NB4 (cell line): ENCODE measurements at regions not wholly inside any gene's neighbourhood (a gene's known extent, or its start where the extent isn't known, plus 50 kb on each side); places are given as distances from the start of the nearest gene placed in this dataset.

Experiments
- DNase-seq: peaks from one replicate; pipeline ENCODE4 v3.0.0; 2010; ENCODE audit warnings: low read depth
- H3K4me3 ChIP-seq: one replicate; pipeline ENCODE4 v1.5.1; 2011; ENCODE audit warnings: mild to moderate bottlenecking, low read depth, low read length, moderate library complexity
- MYC ChIP-seq: IDR thresholded peaks from 2 replicates; pipeline ENCODE4 v1.6.1; 2011; ENCODE audit warnings: low read depth, low read length
- POLR2A ChIP-seq: IDR thresholded peaks from 2 replicates; pipeline ENCODE4 v1.6.1; 2011; ENCODE audit warnings: mild to moderate bottlenecking; ENCODE audit not compliant: insufficient read length; ENCODE audit errors: extremely low read depth
- TF ChIP-seq, protein P1 (sequence below): IDR thresholded peaks from 2 replicates; pipeline ENCODE4 v1.6.1; 2011; ENCODE audit warnings: low read depth, low read length
- TF ChIP-seq, protein P2 (sequence below): IDR thresholded peaks from one replicate; pipeline ENCODE4 v1.5.1; 2012; ENCODE audit warnings: low read depth, low read length

DNA sequence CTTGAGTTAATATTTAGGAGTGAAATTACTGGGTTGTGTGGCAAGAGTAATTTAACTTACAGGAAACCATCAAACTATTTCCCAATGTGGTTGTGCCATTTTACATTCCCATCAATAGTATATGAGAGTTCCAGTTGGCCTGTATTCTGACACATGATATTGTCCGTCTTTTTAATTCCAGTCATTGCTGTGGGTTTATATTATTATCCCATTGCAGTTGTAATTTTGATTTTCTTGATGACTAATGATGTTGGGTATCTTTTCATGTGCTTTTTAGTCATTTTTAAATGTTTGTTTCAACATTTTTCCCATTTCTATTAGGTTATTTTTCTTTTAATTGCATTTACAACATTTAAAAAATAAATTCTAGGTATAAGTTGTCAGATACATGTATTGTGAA, 614.0 kb downstream of the UTRN start:
- no peak for DNase-seq
- H3K4me3 ChIP-seq = no peak overlapping the region
- no peak for TF ChIP-seq MYC
- TF ChIP-seq, protein P1, sequence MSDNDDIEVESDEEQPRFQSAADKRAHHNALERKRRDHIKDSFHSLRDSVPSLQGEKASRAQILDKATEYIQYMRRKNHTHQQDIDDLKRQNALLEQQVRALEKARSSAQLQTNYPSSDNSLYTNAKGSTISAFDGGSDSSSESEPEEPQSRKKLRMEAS = no peak

DNA sequence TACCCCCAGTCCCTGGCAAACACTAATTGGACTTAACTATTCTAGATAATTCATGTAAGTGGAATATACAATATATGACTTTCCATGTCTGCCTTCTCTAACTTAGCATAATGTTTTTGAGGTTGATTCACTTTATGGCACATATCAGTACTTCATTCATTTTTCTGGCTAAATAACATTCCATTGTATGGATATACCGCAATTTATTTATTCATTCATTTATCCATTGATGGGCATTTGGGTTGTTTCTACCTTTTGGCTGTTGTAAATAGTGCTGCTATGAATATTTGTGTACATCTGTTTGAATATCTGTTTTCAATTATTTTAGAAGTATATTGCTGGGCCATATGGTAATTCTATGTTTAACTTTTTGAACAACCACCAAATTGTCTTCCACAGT, 616.3 kb downstream of the UTRN start:
- H3K4me3 ChIP-seq = no peak overlapping the region
- no peak for DNase-seq
- TF ChIP-seq, protein P2, sequence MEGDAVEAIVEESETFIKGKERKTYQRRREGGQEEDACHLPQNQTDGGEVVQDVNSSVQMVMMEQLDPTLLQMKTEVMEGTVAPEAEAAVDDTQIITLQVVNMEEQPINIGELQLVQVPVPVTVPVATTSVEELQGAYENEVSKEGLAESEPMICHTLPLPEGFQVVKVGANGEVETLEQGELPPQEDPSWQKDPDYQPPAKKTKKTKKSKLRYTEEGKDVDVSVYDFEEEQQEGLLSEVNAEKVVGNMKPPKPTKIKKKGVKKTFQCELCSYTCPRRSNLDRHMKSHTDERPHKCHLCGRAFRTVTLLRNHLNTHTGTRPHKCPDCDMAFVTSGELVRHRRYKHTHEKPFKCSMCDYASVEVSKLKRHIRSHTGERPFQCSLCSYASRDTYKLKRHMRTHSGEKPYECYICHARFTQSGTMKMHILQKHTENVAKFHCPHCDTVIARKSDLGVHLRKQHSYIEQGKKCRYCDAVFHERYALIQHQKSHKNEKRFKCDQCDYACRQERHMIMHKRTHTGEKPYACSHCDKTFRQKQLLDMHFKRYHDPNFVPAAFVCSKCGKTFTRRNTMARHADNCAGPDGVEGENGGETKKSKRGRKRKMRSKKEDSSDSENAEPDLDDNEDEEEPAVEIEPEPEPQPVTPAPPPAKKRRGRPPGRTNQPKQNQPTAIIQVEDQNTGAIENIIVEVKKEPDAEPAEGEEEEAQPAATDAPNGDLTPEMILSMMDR = no peak
- TF ChIP-seq POLR2A = no peak
- TF ChIP-seq, protein P1 = no peak

DNA sequence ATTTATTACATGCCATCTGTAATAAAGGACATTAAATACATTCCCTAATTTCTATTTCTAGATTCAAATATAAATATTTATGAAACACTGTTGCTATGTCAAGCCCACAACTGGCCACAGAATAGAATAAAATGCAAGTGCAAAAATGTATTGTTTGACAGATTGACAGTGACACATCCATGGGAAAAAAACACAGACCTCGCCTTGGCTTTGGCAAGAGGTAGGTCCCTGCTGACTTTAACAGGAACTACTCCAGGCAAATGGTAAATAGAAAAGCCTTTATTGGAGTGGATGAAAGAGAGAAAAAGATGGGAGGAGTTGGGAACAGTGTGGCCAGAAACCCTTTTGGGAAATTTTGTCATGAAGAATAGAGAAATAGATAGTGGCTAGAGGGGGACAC, 622.9 kb downstream of the UTRN start:
- no peak for DNase-seq
- TF ChIP-seq MYC (no peak), POLR2A (no peak)
- TF ChIP-seq, protein P2 = no peak
- TF ChIP-seq, protein P1 = no peak

DNA sequence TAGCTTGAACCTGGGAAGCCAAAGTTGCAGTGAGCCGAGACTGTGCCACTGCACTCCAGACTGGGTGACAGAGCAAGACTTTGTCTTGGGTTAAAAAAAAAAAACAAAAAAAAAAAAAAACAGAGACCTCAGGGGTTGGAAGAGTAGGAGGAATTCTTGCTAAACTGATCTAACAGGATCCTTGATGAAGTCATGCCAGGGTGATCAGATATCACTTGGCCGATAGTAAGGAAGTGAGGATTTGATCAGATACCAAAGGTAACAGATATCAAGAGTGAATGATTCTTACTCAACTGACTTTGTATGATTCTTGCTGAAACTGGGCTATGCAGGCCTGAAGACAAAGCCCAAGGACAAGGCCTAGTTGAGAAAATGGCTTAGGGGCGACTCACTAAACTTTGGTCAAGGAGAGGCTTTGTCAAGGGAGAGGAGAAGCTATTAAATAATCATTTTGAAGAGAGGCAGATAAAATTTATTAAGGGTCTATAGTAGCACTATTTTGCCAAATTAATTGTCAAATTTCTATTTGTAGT, 624.7 kb downstream of the UTRN start:
- DNase-seq = no peak
- H3K4me3 ChIP-seq = no peak overlapping the region
- TF ChIP-seq MYC (no peak), POLR2A (no peak)
- TF ChIP-seq, protein P1 = no peak
- TF ChIP-seq, protein P2 = no peak

More for the DNA sequence above, 622.9 kb downstream of the UTRN start:
- no peak overlapping the region for H3K4me3 ChIP-seq

DNA sequence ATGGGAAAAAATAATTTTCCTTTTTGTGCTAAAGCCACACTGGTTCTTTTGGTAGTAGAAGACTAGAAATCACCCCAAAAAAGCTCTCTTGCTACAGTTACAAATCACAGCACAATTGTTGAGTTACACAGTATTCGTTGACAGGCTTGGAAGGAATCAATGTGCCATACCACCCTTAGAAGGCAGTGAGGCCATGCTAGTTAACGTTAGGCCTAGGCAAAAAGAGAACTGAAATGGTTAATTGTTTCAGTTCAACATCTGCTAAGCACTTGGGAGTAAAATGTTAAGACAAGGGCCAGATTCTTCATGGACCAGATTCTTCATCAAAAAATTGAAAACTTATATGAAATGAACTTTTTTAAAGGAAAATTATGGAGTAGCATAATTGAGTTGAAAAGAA, 626.2 kb downstream of the UTRN start:
- TF ChIP-seq, protein P1 = no peak
- TF ChIP-seq MYC = no peak
- no peak for TF ChIP-seq POLR2A
- TF ChIP-seq, protein P2 = no peak
- DNase-seq = no peak
- no peak overlapping the region for H3K4me3 ChIP-seq

DNA sequence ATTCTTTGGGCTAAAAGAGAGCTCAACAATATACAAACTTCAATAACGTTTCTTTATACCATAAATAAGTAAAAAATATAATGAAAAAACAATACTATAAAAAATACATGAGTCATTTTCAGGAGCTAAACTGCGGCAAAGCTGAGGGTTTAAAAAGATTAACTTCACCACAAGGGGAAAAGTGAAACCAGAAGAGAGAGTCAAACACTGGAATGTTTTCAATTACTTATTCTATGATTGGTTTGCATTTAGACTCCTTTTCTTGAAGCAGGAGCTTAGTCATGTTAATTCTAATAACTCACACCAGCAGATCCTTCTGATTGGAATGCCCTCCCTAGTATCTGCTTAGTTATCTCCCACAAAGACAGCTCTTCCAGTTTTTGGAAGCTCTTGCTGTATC, 627.3 kb downstream of the UTRN start:
- TF ChIP-seq, protein P1 = no peak
- TF ChIP-seq MYC (no peak), POLR2A (no peak)
- TF ChIP-seq, protein P2 = no peak
- DNase-seq = no peak

More for the DNA sequence above, 627.3 kb downstream of the UTRN start:
- H3K4me3 ChIP-seq = no peak overlapping the region
